HG03039 (cell line): ENCODE measurements at regions not wholly inside any gene's neighbourhood (a gene's known extent, or its start where the extent isn't known, plus 50 kb on each side); places are given as distances from the start of the nearest gene placed in this dataset.
"Not testable (repeated sequence)": the region's sequence is repeated elsewhere in the genome, so short reads cannot be mapped to it uniquely, and the experiment has no call there.

Source experiments
- ATAC-seq: cut with Tn5 transposase; IDR thresholded peaks from one replicate; pipeline ENCODE4 v1.9.1; 2021; ENCODE audit warnings: mild to moderate bottlenecking, moderate library complexity; ENCODE audit not compliant: unreplicated experiment

DNA sequence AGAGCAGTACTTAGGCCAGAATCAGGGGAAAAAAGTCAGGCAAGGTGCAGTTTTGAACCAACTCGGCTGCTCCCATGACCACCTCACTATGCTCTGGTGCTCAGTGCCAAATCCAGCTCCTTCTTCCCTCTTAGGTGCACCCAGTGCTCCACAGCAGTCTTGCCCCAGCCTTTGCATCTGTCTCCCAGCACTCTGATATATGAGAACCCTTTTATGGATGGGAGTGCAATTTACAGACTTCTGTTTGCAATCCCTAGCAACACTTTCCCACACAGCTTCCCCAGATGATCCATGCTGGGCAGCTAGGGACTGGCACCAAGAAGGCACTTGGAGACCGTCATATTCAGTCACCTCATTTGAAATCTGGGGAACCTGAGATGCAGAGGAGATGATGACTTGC, 267.9 kb upstream of the CCL2 start:
- ATAC-seq = no peak

DNA sequence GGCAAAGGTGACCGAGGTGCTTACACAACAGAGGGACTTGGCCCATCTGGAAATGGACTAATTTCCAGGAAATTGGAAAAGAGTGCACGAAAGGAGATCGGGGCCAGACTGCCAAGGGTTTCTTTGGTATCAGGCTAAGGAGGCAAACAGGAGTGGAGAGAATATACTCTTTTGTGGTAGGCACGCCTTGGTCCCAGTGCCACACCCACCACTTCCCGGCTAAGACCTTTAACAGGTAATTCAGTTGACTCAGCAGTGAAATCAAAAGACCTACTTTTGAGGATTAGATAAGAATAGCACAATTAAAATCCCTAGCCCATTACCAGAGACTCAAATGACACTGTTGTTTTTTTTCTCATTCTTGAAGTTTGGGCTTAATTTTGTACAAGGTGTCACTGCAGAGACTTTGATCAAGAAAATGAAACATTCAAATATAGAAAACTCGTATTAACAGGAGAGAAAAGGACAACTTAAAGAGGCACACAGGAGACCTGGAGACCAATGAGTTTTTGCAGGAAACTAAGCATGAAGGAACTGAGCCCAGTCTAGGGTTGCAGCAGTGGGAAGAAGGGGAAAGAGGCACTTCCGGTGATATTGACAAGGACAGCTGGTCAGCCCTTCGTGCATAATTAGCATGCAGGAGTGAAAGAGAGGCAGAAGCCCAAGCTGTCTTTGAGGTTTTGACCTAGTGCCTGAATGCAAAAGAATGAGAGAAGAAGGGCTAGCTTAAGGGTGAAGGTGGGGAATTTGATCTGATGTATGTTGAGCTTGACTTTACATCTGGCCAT, 265.5 kb upstream of the CCL2 start:
- no peak for ATAC-seq

DNA sequence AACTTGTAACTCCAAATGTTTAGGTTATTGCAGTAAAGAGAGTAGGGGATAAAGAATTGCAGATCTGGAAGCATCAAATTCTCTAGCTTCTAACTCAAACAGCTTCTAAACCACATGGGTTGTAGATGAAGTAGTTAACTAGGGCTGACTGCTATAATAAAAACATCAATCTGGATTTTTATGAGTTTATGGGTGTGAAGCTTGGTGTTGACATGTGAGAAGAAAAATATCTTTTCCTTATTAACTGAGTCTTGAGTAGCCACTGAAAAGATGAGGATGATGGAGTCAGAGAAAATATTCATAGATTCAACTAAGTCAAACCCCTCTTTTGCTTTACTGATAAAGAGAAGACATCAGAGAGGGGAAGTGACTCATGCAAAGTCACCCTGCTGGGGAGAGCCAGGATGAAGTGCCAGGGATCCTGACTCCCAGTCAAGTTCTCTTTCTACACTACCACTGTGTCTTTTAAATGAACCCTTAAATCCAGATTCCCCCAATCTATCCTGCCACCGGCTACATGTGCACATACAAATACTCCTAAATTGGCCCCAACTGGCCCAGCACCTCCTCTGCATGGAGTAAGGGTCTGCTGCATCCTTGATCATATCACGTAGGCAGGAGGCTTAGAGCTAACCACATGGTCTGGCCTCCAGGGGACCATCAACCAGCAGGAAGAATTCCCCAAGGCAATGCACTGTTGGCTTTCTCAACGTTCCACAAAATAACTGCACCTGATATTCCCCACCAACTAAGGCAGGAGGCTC, 264.0 kb upstream of the CCL2 start:
- no peak for ATAC-seq

DNA sequence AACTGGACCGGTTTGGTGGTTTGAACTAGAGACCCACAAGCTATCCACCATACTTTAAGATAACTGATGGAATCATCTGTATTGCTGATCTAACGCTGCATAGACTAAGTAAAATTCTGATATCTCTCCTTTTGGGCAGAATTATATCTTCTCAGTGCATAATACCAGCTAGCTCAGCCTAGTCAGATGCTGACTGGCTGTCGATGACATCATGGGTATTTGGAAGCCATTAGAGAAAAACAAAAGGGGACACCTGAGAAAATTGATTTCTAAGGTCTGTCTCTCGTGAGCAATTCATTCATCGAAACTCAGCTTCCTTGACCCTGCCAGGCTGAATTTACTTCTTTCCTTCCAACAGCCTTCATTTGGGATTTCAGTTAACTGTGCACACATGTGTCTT, 263.0 kb upstream of the CCL2 start:
- ATAC-seq = no peak

DNA sequence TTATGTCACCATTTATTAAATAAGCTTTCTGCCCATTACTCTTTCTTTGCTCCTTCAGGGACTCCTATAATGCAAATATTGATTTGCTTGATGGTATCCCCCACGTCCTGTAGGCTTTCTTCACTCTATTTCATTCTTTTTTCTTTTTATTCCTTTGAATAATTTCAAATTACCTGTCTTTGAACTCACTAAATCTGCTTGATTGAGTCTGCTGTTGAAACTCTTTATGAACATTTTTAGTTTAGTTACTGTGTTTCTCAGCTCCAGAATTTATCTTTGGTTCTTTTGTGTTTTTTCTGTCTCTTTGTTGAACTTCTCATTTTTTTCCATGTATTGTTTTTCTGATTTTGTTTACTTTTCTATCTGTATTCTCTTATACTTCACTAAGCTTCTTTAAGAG, 254.4 kb upstream of the CCL2 start:
- ATAC-seq = no peak

DNA sequence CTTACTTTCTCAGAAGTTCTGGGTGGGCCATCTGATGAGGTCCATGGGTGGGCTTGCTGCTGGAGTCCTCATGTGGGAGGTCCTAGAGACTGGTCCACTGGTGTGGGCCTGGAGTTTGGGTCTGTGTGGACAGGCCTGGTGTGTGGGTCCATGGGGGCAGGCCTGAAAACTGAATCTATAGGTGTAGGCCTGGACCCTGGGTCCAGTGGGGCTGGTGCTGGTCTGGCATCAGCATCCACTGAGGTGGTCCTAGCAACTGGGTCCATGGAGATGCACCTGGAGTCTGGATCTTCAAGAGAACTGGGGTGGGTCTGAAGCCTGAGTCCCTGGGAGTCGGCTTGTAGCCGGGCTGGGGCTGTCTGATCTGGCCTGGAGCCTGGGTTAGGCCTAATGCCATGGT, 253.8 kb upstream of the CCL2 start:
- no peak for ATAC-seq

DNA sequence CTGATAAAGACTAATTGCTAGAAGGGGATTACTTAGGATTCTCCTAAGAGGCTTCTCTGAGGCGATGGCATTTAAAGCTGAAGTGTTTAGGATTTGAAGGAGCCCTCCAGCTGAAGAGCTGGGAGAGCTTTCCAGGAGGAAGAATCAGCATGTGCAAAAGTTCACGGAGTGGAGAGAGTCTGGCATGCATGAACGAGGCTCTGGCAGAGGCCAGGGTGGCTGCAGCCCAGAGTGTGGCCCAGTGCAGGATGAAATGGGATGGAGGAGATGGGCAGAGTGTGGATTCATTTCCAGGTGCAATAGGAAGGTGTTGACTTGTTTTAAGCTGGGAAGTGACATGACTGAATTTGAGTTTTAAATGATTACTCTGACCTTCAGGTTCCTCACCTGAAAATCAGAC, 249.0 kb upstream of the CCL2 start:
- no peak for ATAC-seq

DNA sequence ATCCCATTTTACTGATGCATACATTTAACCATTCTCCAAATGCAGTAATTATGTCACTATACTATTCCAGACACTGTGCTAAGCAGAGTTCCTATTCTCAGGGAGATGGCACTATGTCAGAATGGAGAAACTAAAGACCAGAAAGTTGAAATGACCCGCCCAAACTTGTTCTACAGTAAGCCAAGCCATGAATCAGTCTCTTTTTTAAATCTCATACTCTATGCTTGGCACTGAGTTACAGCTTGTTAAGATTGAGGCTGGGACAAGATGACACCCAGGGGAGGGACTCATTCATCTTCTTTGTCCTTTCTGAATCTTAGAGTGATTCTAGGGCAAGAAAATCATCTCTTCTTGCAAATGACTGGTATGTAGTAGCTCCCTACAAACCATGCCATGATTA, 247.0 kb upstream of the CCL2 start:
- no peak for ATAC-seq

DNA sequence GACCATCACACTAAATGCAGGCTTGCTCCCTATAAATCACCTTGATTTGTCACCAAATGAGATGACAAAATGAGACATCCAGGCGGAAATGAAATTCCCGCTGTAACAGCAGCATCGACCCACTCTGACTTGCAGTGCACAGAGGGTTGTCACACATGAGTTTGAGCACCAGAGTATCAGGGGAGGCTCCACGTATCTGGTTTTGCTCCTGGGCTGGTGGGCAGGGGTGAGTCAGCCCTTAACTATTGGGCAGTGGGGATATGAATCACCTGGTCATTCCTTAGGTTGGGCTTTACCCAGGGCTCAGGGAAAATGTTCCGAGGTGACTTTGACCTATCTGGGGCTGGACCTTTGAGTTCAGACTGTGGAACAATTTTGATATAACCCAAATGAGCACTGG, 245.2 kb upstream of the CCL2 start:
- no peak for ATAC-seq

DNA sequence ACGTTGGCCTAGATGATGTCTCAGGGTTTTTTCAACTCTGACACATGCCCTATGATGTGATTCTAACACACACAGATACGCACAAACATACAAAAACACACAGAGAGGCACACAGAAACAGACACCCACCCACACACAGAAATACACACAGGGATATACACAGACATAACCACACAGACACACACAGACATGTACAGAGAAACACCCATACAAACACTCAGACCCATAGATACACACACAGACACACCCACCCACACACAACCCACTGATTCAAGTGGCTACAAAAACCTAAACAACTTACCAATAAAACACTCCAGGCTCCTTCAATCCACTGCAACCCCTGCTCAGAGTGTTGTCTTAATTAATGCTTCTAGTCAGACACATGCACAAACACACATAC, 244.6 kb upstream of the CCL2 start:
- no peak for ATAC-seq

DNA sequence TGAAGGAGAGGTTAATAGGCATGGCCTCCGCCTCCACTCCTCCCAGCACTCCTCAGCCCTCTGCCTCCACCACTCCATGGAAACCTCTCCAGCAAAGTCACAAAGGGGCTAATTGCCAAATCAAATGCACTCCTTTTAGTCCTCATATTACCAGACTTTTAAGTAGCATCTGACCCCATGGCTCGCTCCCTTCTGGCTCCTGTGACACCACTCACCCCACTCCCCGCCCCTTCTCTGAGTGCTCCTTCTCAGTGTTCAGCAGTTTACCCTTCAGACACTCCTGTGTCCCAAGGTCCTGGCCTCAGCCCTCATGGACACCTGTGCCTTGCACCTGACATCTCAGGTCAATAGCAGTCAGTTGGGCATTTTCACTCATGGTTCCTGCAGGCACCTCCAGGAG, 243.5 kb upstream of the CCL2 start:
- ATAC-seq = no peak

DNA sequence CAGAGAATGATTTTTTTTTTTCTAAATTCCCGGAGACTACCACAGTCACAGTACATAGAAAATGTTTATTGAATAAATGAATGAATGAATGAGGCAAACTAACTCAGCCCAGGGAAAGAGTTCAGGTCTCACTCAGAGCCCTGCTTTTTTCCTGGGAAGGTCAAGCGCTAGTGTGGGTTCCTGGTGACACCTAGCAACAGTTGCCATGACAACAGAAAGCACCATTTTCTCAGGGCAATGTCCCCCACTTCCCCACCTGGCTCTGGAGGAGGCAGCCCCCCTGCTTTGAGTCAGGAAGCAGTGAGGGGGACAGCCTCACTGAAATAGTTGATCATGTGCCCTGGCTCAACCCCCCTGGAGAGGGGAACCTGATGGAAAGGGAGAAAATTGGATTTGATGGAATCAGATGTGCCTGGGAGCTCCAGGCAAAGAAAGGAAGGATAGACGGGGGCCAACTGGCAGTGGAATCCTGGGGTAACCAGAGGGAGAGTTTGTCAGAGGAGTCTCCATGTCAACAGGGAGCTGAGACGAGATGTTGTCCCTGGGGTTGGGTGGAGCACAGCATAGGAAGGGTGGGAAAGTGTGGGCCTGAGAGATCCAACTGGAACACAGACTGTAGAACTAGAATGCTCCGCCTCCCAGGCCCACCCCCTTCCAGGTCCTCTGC, 242.2 kb upstream of the CCL2 start:
- no peak for ATAC-seq

DNA sequence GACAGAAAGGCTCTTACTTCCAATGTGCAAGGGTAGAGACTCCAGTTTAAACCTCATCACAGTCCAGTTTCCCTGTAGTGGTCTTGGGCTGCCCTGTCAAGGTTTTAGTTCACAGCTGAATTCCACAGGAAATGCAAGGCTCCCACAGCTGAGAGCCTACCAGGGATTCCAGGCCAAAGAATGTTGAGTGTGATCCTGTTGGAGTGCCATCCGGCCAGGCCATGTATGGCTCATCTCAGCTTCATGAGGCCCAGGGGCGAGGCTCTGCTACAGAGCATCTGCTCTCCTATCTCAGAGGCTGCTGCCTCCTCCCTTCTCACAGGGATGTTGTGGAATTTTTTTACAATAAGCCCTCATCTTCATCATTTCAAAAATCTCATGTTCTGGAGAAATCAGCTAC, 239.8 kb upstream of the CCL2 start:
- ATAC-seq = no peak

DNA sequence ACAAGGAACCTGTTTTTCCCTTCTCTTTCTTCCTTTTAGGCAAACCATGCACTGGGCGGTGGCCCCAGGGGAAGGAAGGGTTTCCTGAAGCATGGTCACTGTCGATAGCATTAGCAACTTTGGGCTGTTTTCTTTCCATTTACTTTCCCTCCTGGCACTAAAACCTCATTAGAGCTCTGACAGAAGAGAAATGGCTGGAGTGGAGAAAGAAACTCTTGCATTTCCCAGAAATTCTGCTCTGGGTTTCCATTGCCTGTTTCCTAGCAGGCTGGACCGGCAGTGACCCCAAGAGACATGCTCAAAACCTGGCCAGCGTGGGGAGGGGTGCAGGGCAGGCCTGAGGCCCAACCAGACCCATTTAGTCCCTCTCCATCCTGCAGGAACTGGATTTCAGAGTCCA, 230.7 kb upstream of the CCL2 start:
- ATAC-seq = no peak

DNA sequence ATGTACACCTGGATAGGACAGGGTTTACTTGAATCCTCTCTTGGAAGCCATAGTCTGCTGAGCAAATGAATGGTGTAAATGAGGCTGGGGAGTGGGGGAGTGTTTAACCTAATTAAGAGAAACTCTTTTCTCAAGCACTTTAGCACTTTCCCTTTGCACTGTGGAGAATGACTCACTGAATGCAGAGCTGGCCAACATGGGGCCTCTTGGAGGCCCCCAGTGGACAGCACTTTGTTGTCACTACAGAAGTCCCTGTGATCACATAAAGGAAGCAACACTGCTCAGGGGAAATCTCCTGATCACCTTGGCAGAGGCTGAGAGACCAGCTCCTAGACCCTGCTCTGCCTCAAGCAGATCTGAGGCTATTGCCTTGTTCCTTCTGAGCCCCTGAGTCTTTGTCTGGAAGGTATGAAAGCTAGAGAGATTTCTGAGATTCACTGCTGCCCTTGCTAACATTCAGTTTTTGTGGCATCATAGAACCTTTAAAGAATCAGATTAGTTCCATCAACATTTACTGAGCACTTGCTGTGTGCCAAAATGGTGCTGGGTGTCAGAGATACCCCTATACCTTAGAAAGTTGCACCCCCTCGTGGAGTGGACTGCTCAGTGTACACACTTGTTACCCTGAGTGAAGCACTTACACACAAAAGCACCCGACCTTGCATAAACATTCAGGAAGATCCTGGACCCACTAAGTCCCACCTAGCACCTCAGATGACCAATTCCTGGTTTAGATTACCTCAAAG, 230.1 kb upstream of the CCL2 start:
- no peak for ATAC-seq

DNA sequence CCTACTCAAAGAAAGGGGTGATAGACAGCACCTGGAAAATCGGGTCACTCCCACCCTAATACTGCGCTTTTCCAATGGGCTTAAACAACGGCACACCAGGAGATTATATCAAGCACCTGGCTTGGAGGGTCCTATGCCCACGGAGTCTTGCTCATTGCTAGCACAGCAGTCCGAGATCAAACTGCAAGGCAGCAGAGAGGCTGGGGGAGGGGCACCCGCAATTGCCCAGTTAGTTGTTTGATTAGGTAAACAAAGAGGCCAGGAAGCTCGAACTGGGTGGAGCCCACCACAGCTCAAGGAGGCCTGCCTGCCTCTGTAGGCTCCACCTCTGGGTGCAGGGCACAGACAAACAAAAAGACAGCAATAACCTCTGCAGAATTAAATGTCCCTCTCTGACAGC, 224.5 kb upstream of the CCL2 start:
- ATAC-seq = not testable (repeated sequence)

DNA sequence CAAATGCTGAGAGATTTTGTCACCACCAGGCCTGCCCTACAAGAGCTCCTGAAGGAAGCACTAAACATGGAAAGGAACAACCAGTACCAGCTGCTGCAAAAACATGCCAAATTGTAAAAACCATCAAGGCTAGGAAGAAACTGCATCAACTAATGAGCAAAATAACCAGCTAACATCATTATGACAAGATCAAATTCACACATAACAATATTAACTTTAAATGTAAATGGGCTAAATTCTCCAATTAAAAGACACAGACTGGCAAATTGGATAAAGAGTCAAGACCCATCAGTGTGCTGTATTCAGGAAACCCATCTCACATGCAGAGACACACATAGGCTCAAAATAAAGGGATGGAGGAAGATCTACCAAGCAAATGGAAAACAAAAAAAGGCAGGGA, 222.8 kb upstream of the CCL2 start:
- not testable (repeated sequence) for ATAC-seq

DNA sequence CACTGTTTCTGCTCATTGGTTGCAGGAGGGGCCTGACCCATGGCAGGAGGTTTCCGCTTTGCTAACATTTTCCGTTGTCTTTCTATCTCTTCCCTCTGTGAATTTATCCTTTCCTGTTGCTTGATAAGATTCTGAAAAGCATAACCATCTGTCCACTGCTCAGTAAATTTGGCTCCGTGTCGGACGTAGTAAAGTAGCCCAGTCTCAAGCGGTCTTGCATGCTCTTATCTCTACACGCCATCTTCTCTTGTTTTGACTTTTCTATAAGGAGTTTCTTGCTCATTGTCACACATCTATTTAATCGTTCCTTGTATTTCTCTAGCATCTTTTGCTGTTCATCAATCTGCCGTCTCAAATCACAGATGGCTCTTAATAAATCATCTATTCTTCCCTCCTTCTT, 216.3 kb upstream of the CCL2 start:
- ATAC-seq = not testable (repeated sequence)

DNA sequence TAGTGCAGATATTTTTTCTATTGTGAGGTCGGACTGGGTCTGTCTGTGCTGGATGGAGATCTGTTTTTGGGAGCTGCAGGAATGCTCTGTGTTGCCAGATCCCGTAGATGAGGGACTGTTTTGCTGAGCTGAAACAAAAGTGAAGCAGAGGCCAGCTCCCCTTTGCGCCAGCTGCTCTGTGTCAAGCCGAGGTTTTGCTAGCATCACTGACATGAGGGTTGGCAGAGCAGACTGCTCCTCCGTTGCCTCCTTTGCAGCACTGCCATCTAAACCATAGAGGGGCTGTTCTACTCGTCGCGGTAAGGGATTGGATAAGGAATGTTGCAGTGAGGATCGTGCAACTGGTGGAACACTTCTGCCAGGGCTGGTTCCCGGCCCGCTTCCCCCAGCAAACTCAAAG, 215.9 kb upstream of the CCL2 start:
- ATAC-seq = not testable (repeated sequence)

DNA sequence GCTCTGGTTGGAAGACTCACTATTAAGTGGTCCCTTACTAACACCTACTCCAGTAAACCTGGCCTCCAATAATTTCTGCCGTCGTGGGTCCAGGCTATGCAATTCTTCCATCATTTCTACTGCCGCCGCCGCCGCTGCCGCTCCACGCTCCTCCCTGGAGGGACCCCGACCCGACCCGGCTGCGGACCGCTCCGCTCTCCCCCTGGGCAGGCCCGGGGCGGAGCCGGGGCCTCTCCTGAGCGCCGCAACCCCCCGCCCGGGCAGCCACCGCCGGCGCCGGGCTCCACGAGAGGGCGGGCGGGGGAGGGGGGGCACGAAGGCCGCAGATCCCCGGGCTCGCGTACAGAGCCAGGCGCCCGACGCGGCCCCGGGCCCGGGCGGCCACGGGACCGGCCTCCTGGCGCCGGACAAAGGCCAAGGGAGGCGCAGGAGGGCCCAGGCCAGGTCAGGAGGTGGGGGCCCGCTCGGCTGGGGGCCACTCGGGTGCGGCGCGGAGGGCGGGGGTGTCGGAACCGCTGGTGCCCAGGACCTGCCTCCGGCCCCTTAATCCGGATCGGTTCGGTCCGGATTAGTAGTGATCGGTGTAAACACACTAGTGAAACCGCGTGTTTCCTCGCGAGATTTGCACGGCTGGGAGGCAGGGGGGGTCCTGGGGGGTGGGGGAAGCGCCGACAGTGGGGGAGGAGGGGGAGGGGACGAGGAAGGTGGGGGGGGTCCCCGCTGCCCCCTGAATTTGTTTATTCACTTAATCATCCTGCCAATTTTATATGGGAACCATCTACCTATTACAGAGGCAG, 215.1 kb upstream of the CCL2 start:
- not testable (repeated sequence) for ATAC-seq
